GM21529 (cell line): ENCODE measurements at regions not wholly inside any gene's neighbourhood (a gene's known extent, or its start where the extent isn't known, plus 50 kb on each side); places are given as distances from the start of the nearest gene placed in this dataset.
"Not testable (repeated sequence)": the region's sequence is repeated elsewhere in the genome, so short reads cannot be mapped to it uniquely, and the experiment has no call there.

Experiments
- ATAC-seq: cut with Tn5 transposase; IDR thresholded peaks from one replicate; pipeline ENCODE4 v1.9.1; 2021; ENCODE audit not compliant: unreplicated experiment

DNA sequence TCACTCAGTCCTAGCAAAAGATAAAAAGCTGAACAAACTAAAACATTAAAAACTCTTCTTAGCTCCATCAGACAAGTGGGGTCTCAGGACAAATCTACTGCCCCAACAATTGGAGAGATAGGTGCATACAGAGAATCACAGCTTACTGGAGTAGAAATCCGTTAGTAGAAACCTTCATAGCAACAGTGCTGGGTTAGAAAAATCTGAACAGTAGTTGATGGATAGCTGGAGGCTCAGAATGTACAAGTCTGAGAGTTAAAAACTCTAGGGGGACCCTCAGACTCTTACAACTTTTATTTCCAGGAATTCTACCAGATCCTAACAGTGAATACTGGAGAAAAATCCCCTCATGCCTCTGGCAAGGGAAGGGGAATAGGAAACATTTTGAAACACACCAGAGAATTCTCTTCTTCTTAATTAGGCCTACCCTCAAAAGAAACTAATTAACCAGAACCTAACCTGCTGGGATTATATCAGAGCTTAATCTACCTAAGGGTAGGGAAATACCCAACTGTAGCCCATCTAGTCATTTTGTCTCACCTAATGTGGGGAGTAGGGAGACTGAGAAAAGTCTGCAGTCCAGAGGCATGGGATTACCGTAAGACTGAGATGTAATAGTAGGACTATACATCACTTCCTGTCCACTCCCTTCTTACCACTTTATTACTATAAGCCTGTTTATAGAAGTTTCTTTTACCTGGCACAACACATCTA lies 165.0 kb upstream of the CTSO start:
- ATAC-seq = no peak

DNA sequence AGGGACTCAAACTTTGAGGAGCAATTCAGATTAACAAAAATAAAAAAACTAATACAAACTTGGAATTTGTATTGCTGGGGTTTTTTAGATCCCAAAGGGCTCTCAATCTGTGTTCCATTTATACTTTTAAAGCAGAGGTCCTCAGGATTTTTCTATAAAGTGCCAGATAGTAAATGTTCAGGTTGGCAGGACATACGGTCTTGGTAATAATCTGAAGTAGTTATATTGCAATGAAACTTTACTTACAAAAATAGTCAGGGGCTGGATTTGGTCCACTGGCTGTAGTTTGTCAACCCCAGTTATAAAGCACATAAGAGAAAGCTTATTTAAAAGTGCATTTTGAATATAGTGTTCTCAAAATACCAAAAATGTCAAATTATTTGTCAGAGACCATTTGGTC lies 164.1 kb upstream of the CTSO start:
- ATAC-seq = no peak

DNA sequence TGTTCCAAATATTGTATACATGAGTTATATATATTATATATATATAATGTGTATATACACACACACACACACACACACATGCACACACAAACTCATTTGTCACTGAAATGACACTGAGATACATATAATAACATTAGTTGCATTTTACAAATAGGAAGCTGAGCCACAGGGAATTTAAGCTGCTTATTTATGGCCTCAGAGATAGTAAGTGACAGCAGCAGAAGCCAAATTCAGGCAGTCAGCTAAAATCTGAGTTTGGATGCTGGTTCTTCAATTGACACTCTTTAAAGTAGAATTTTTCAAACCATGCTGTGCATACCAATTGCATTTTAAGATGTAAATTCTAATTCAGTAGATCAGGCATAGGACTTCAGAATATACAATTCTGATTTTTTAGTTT lies 163.3 kb upstream of the CTSO start:
- no peak for ATAC-seq

DNA sequence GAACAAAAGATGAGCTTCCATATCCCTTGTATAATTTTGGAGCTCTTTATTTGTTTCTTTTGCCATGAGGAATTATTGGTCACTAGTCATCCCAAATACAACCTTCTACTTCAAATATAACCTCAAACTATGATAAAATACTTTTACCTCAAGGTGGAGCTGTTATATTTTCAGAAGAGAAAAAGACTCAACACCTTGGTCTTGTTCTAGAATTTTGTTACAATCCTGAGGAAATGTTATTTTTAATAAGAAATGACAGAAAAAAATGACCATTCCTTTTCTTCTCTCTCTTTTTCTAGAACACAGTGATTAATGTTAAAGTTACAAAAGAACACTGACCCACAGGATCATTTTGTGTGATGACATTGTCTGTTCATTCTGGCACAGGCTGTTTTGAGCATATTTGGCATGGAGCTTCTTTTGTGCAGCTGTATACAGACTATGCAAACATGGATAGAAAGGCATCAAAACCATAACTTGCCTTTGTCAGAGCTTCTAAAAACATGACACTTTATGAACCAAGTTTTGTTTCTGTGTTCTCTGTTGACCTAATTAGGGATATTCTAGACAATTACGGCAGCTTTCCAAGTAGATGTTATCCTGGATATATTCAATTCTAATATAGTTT lies 159.6 kb upstream of the CTSO start:
- ATAC-seq = no peak

DNA sequence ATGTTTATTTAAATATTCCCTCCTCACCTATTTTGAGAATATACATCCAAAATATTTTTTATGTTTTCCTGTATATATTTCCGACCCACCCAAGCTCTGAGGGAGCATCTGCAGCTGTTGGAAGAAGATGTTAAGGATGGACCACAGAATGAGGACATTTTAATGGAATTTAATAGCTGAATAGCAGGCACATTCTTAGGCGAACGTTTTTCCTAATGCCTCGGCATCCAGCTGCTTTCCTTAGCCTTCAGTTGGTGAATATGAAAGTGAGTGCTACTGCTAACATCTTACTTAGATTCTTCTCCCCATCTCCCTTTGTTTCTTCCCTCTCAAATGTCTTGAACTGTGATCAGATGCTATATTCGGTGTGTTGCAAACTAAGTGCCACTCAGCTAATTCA lies 158.0 kb upstream of the CTSO start:
- ATAC-seq = no peak

DNA sequence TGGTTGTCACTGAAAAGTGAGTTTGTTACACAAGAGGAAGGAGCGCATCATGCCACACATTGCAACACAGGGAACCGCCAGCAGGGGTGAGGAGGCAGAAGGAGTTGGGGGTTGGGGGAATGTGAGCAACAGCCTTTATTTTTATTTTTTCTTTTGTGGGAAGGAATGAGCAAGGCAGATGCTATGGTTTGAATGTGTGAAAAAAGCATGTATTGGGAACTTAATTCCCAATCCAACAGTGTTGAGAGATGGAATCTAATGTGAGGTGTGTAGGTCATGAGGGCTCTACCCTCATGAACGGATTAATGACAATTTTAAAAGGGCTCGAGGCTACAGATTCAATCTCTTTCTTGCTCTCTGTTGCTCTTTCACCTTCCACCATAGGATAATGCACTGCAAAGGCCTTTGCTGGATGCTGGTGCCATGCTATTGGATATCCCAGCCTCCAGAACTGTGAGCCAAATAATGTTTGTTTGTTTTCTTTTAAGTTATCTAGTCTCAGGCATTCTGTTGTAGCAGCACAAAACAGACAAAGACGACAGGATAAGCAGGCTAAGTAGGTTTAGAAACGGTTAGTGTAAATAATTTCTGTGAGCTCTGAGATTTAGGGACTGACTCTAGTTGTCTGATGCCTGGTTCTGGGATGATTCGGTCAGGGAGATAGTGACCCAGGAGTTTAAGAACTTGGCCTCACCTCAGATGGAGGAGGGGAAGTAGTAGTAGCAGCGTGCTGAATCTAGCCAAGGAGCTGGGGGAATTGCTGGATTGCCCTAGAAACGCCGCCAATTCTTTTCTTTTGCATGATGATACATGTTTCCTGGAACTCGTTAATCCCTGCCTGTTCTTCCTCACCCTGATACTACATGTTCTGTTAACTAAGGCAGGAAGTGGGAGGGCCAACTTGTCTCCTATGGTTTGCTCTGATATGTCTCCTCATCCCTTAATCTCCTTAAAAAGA lies 156.6 kb upstream of the CTSO start:
- ATAC-seq = no peak

DNA sequence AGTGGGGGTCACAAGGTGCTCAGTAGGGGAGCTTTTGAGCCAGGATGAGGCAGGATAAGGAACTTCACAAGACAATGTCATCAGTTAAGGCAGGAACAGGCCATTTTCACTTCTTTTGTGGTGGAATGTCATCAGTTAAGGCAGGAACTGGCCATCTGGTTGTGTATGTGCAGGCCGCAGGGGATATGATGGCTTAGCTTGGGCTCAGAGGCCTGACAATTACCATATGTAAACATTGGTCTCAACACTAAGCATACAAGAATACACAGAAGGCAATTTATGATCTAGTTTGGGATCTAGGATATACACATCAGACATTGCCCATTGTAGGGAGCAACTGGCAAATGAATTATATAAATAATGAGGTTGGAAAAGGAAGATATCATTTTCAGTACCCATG lies 155.4 kb upstream of the CTSO start:
- ATAC-seq = not testable (repeated sequence)

DNA sequence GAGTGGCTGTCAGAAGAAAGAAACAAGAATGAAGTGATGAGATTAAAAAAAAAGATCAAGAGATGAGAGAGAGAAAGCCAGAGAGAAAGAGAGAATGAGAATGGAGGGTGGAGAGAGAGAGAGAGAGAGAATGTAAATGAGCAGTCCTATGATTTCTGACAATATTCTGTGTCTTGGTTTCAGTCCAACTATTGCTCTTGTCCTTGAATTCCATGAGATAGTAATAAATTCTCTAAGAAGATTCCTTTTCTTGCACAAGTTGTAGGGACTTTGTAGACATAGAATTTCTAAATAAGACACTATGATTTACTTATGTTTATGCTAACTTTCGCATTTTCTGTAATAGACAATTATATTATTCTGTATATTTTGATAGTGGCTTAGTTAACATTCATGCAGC lies 149.6 kb upstream of the CTSO start:
- ATAC-seq = no peak

DNA sequence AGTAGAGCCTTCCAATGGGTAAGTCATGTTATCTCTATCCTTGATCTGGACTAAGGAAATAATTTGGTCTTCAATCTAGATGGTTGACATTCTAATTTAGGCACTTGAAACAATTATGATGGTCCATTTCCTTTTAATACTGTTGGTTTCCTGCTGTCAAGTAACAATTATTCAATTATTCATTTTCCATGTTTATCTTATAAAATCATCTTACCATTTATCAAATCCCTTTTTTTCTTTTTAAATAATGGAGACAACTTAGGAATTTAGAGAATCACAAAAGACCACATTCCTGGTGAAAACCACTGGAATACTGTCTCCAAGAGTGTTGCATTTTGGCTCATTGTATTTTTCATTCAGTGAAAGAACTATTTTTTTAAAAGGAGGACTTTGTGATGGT lies 148.7 kb upstream of the CTSO start:
- ATAC-seq = no peak

DNA sequence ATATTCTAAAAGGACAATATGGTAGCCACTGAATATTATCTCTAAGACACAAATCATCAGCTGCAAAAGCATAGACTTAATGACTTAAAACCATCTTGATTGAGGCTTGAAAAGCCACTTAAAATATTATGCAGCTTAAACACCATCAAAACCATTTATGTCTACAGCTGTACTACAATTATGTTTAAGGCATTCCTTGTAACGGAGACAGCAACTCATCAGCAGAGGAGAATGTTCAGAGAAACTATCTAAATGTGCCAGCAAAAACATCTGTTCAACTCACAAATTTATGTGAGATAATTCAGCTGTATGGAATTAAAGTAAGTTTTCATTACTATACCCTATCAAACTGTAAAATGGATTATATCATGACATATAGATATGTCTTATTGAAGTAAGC lies 147.9 kb upstream of the CTSO start:
- no peak for ATAC-seq

DNA sequence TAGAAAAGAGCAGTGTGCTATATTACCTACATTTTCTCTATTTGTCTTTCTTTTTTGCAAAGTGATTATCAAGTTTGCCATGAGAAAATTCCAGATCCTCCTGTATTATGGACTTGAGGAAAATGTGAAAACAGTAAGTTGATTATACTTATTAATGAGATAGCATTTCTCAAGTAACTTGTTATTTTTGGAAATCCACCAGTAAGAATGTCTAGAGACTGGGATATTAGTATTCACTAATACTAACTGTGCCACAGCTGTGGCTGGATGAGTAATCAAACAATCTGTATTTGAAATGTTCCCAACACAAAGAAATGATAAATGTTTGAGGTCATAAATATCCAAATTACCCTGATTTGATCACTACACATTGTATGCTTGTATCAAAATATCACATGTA lies 147.0 kb upstream of the CTSO start:
- no peak for ATAC-seq

DNA sequence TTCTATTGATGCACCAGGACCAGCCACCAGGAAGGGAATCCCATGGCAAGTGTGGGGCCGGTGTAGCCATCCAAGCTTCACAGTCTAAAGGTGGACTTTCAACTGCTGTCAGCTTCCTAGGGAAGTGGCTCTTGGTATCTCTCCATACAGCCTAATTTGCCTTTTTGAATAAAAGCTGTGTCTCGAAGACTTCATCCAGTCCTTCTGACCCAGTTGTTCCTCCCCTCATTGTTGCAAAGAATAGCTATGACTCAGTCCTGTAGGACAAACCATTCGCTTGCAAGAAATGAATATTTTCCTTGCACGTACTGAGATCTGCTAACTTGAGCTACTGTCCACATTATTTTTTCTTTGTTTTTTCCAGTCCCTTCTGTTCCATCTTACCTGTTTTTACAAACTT lies 145.1 kb upstream of the CTSO start:
- ATAC-seq = no peak

DNA sequence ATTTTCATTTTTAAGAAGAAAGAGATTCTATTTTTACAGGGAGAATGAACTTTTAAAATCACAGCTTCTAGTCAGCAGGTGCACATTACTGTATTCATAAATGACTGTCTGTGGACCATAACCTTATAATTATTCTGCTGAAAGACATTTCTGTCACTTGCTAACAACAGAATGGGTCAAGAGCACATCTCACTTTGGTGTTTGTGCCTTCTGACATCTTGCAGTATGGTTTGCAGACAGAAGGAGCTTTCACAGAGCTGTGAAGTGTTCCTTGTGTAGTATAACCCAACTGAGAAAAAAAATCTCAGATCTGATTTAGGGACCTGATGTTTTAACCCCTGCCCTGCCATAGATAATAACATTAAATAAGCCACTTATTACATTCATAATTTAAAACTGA lies 131.4 kb upstream of the CTSO start:
- ATAC-seq = no peak

DNA sequence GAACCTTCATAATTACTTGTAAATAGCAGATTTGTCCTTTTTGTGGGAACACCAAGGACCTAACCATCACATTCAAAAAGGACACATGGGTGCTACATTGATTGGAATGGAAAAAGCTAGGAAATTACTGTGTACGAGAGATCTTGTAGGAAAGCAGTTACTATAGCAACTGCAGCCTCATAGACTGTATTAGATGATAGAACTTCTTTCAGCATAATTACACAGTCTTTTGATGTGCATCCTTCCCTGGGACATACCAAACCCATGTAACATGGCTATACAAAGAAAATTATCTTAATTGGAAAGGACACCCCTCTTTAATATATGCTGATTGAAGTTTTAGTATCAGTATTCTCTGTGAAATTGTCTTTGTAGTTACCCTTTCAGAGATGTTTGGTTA lies 130.7 kb upstream of the CTSO start:
- ATAC-seq = no peak

DNA sequence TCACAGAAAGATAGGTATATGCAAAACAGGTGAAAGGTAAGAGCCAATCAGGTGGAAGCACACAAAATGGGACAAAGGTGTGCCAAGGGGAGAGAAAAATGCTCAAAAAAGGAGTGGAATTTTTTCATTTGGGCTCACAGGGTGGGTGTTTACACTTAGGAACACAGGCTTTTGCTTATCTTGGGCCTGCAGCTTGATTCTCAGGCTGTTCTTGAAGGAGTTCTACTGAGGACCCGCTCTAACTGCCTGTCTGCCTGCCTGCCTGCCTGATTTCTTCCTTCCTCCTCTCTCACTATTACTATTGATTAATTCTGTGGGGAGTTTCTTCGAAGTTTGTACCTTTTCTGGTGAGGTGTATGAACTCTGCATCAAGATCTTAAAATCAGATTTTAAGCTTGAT lies 120.3 kb upstream of the CTSO start:
- ATAC-seq = no peak

DNA sequence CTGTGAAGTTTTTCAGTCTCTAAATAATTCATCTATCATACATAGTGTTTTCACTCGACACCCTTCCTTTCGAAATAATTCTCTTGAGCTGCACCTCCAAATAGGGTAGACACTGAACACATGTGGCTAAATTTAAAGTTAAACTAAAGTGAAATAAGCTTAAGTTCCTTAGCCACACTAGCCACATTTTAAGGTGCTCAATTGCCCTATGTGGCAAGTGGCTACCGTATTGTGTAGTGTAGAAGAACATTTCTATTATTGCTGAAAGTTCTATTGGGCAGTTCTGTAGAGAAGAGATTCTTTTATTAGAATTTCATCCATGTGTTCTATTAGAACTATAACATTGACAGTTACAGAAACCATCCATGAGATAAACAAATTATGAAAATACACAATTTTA lies 107.0 kb upstream of the CTSO start:
- no peak for ATAC-seq

DNA sequence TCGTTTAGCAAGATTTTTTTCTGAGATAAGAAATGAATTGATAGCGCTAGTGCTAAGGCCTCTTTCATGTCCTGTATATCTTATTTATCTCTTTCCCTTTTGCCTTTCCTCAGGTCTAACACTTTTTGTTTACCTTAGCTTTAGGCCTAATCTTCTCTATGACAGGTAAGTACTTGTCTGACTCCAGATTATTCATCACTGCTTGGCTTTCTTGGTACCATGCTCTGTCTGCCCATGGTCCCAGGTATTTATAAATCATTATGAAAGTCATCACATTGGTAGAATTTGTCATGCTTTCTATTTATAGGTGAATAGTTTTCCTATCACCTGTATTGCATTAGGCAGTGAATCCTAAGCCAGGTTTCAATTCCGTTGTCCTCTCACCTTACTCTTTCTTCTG lies 99.5 kb upstream of the CTSO start:
- no peak for ATAC-seq

DNA sequence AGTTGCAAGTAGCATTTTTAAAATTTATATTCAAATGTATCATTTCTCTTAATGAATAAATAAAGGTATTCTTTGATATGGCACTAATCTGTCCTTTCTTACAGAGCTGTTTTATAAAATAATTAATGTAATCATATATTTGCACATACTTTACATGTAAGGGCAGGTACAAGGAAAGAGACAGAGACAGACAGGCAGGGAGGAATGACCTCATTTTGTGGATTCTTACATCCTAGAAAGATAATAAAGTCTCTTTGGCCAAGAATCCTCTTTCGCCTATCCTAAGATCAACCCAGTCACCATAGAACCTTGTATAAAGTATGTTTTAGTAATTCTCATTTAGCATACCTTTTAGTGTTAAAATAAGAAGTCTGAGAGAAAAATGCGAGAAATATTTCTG lies 98.5 kb upstream of the CTSO start:
- no peak for ATAC-seq

DNA sequence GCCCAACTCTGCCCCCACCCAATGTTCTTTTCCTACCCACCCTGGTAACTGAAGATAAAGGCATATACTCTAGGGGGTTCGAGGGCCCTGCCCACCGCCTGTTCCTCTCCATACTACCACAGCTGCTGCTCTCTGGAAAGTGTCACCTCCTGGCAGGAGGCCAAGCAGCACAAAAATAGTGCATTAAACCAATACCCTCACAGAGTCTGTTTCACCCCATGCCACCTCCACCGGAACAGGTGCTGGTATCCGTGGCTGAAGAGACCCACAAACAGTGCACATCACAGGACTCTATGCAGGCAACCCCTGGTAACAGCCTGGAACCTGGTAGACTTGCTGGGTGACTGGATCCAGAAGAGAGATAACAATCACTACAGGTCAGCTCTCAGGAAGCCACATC lies 85.1 kb upstream of the CTSO start:
- no peak for ATAC-seq

DNA sequence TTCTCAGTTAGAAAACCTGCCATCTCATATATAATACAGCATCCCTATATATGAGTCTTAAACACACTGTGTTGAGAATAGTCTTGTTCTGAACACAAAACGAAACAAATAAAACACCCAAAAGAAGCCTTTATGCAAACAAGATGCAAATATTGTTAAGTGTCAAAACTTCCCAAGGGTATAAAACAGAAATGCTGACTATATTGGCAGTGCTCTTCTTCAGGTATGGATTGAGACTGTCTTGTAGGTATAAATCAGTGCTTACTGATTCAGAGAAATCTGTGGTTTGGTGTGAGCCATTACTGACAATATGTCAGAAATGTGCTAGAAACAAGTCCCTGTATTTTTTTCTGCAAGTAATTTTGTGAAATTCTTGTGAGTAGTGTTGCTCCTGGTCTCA lies 82.8 kb upstream of the CTSO start:
- no peak for ATAC-seq

DNA sequence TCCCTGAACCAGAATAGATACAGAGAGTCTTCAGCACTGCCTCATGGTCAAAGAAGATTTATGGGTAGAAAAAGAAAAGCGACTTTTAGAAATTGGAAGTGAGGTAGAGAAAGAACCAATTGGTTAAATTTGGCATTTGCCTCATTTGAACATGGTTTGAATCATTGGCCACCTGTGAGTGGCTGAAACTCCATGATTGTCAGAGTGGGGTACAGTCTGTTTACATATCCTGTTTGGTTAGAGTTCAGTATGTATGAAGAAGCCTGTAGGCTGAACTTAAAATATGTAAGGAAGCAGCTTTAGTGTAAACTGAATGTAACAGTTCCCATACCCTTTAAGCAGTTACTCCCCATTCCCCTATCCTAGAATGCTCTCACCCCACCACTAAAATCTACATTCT lies 76.0 kb upstream of the CTSO start:
- no peak for ATAC-seq

DNA sequence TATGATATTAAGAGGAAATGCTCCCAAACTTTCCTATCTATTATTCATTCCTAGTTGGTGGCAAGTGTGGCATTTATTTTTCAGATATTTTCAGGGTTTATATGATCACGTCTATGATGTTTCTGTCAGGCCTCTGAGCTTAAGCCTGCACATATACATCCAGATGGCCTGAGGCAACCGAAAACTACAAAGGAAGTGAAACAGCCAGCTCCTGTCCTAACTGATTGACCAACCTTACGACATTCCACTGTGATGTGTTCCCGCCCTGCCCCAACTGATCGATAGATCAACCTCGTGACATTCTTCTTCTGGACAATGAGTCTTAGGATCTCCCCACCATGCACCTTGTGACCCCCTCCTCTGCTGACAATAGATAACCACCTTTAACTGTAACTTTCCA lies 67.6 kb upstream of the CTSO start:
- no peak for ATAC-seq
